Fibroblast of lung (primary cell): ENCODE measurements at regions not wholly inside any gene's neighbourhood (a gene's known extent, or its start where the extent isn't known, plus 50 kb on each side); places are given as distances from the start of the nearest gene placed in this dataset.

Experiments used
- DNase-seq, 2 donors: peaks; one replicate each; pipeline versions ENCODE4 v3.0.0 to v3.0.0-alpha.2; 2010; ENCODE audit warnings: low read depth in 2 of 2
- H2AFZ ChIP-seq: 2 replicates; pipeline ENCODE4 v1.5.1; 2012; ENCODE audit warnings: low read length, control low read depth, inconsistent platforms
- H3K27ac ChIP-seq: 2 replicates; pipeline ENCODE4 v1.5.1; 2011; ENCODE audit warnings: low read length, control low read depth; ENCODE audit not compliant: insufficient read depth
- H3K27me3 ChIP-seq: 2 replicates; pipeline ENCODE4 v1.5.1; 2011; ENCODE audit warnings: mild to moderate bottlenecking, low read length; ENCODE audit not compliant: control insufficient read depth, insufficient read depth
- H3K36me3 ChIP-seq: 2 replicates; pipeline ENCODE4 v1.5.1; 2011; ENCODE audit warnings: low read length; ENCODE audit not compliant: control insufficient read depth, insufficient read depth
- H3K4me1 ChIP-seq: 2 replicates; pipeline ENCODE4 v1.5.1; 2011; ENCODE audit warnings: low read length; ENCODE audit not compliant: control insufficient read depth, insufficient read depth; ENCODE audit errors: extremely low read depth
- H3K4me2 ChIP-seq: 2 replicates; pipeline ENCODE4 v1.5.1; 2011; ENCODE audit warnings: low read length, control low read depth; ENCODE audit not compliant: insufficient read depth; ENCODE audit errors: extremely low read depth
- H3K4me3 ChIP-seq, 4 experiments: fragments of 200-600 bp in 1 of 4; sonication (generic) in 1 of 4; replicated peaks in 1 of 4; 2 replicates each; pipeline ENCODE4 v1.5.1; 2011 to 2016; ENCODE audit warnings: low read length in 4 of 4, low read depth in 3 of 4, mild to moderate bottlenecking in 3 of 4, control low read depth in 2 of 4, inconsistent platforms in 1 of 4, mixed read lengths in 1 of 4; ENCODE audit not compliant: insufficient read depth in 1 of 4; ENCODE audit errors: control extremely low read depth in 1 of 4
- H3K79me2 ChIP-seq: 2 replicates; pipeline ENCODE4 v1.5.1; 2012; ENCODE audit warnings: mild to moderate bottlenecking, low read length, inconsistent platforms; ENCODE audit not compliant: control insufficient read depth, insufficient read depth
- H3K9ac ChIP-seq: 2 replicates; pipeline ENCODE4 v1.5.1; 2011; ENCODE audit warnings: mild to moderate bottlenecking, low read length, control low read depth; ENCODE audit not compliant: insufficient read depth
- H3K9me3 ChIP-seq: 2 replicates; pipeline ENCODE4 v1.5.1; 2012; ENCODE audit warnings: low read depth, low read length; ENCODE audit not compliant: control insufficient read depth, insufficient read depth
- H4K20me1 ChIP-seq: 2 replicates; pipeline ENCODE4 v1.5.1; 2011; ENCODE audit warnings: low read length; ENCODE audit not compliant: control insufficient read depth, insufficient read depth; ENCODE audit errors: extremely low read depth
- EZH2 ChIP-seq: IDR thresholded peaks from 2 replicates; pipeline ENCODE4 v1.5.1; 2012; ENCODE audit warnings: low read length, control low read depth, mild to moderate bottlenecking; ENCODE audit errors: missing control alignments
- TF ChIP-seq, protein P1 (sequence below), 2 donors: IDR thresholded peaks in 1 of 2; conservative IDR thresholded peaks in 1 of 2; 1 replicate in 1 of 2; 2 replicates in 1 of 2; pipeline ENCODE4 v1.5.1; 2011 to 2012; ENCODE audit warnings: low read length in 2 of 2, control low read depth in 1 of 2, inconsistent platforms in 1 of 2, low read depth in 1 of 2, mild to moderate bottlenecking in 1 of 2

GRCh38 chr5:159820692-159821091, 95.6 kb upstream of the ADRA1B start:
- H3K9ac ChIP-seq, result no peak overlapping the region
- no peak overlapping the region for H3K4me2 ChIP-seq
- H3K27me3 ChIP-seq, result no peaks in the 10 kb centered on the region
- DNase-seq, result no peak
- TF ChIP-seq, protein P1, sequence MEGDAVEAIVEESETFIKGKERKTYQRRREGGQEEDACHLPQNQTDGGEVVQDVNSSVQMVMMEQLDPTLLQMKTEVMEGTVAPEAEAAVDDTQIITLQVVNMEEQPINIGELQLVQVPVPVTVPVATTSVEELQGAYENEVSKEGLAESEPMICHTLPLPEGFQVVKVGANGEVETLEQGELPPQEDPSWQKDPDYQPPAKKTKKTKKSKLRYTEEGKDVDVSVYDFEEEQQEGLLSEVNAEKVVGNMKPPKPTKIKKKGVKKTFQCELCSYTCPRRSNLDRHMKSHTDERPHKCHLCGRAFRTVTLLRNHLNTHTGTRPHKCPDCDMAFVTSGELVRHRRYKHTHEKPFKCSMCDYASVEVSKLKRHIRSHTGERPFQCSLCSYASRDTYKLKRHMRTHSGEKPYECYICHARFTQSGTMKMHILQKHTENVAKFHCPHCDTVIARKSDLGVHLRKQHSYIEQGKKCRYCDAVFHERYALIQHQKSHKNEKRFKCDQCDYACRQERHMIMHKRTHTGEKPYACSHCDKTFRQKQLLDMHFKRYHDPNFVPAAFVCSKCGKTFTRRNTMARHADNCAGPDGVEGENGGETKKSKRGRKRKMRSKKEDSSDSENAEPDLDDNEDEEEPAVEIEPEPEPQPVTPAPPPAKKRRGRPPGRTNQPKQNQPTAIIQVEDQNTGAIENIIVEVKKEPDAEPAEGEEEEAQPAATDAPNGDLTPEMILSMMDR (conservative IDR thresholded peaks at IDR 0.05 in 1 of 2, IDR thresholded peaks at IDR 0.05 in 1 of 2; ENCODE audit: low read depth in 1 of 2, low read length in 2 of 2), result no peak
- TF ChIP-seq EZH2, result no peak
- H4K20me1 ChIP-seq, result no peaks in the 10 kb centered on the region
- no peaks in the 10 kb centered on the region for H3K9me3 ChIP-seq
- no peak overlapping the region for H3K4me3 ChIP-seq
- H3K4me1 ChIP-seq, result peaks cover 4% of the 10 kb centered on the region
- H3K27ac ChIP-seq, result no peak overlapping the region
- H3K79me2 ChIP-seq, result no peaks in the 10 kb centered on the region
- H3K36me3 ChIP-seq, result no peaks in the 10 kb centered on the region
- H2AFZ ChIP-seq, result no peak overlapping the region

GRCh38 chr5:159821461-159821940, 94.8 kb upstream of the ADRA1B start:
- no peak overlapping the region for H3K4me3 ChIP-seq
- H3K4me2 ChIP-seq, result no peak overlapping the region
- TF ChIP-seq EZH2, result no peak
- TF ChIP-seq, protein P1 (conservative IDR thresholded peaks at IDR 0.05 in 1 of 2, IDR thresholded peaks at IDR 0.05 in 1 of 2; ENCODE audit: low read depth in 1 of 2, low read length in 2 of 2), result no peak
- H3K36me3 ChIP-seq, result no peaks in the 10 kb centered on the region
- H4K20me1 ChIP-seq, result no peaks in the 10 kb centered on the region
- no peaks in the 10 kb centered on the region for H3K27me3 ChIP-seq
- no peak overlapping the region for H3K9ac ChIP-seq
- H3K4me1 ChIP-seq, result peaks cover 6% of the 10 kb centered on the region
- H2AFZ ChIP-seq, result no peak overlapping the region
- H3K9me3 ChIP-seq, result no peaks in the 10 kb centered on the region
- no peaks in the 10 kb centered on the region for H3K79me2 ChIP-seq
- DNase-seq, result no peak
- H3K27ac ChIP-seq, result no peak overlapping the region

- H3K9ac ChIP-seq, result no peak overlapping the region
- H3K4me2 ChIP-seq, result no peak overlapping the region
- H3K27ac ChIP-seq, result no peak overlapping the region
- H3K4me1 ChIP-seq, result peaks cover 8% of the 10 kb centered on the region
- H3K79me2 ChIP-seq, result no peaks in the 10 kb centered on the region
- H2AFZ ChIP-seq, result no peak overlapping the region
- no peak for DNase-seq
- H3K9me3 ChIP-seq, result no peaks in the 10 kb centered on the region
- H3K4me3 ChIP-seq, result no peak overlapping the region
- H4K20me1 ChIP-seq, result no peaks in the 10 kb centered on the region
- H3K27me3 ChIP-seq, result no peaks in the 10 kb centered on the region
- TF ChIP-seq, protein P1 (conservative IDR thresholded peaks at IDR 0.05 in 1 of 2, IDR thresholded peaks at IDR 0.05 in 1 of 2; ENCODE audit: low read depth in 1 of 2, low read length in 2 of 2), result no peak
- TF ChIP-seq EZH2, result no peak
- no peaks in the 10 kb centered on the region for H3K36me3 ChIP-seq
Measured at GRCh38 chr5:159824188-159825161, 91.8 kb upstream of the ADRA1B start.
